H9 (cell line): ENCODE measurements at regions not wholly inside any gene's neighbourhood (a gene's known extent, or its start where the extent isn't known, plus 50 kb on each side); places are given as distances from the start of the nearest gene placed in this dataset.

ENCODE experiments used
- DNase-seq: peaks from one replicate; pipeline ENCODE4 v3.0.0-alpha.2; 2017
- H2AFZ ChIP-seq: one replicate; pipeline ENCODE4 v1.6.1; 2013; ENCODE audit warnings: mild to moderate bottlenecking, low read length, control low read depth, moderate library complexity
- H2AK5ac ChIP-seq: 2 replicates; pipeline ENCODE4 v1.6.1; 2013; ENCODE audit warnings: low read length, control low read depth, mixed read lengths; ENCODE audit not compliant: insufficient read length
- H2BK120ac ChIP-seq: one replicate; pipeline ENCODE4 v1.6.1; 2013; ENCODE audit warnings: low read depth, mild to moderate bottlenecking, low read length, control low read depth, inconsistent platforms; ENCODE audit not compliant: poor library complexity, severe bottlenecking
- H2BK12ac ChIP-seq: 2 replicates; pipeline ENCODE4 v1.6.1; 2013; ENCODE audit warnings: low read length, control low read depth, mixed read lengths, low read depth; ENCODE audit not compliant: insufficient read length
- H2BK15ac ChIP-seq: 2 replicates; pipeline ENCODE4 v1.6.1; 2013; ENCODE audit warnings: low read depth, low read length, control low read depth
- H2BK20ac ChIP-seq: one replicate; pipeline ENCODE4 v1.6.1; 2013; ENCODE audit warnings: low read depth, mild to moderate bottlenecking, low read length, control low read depth, inconsistent platforms; ENCODE audit not compliant: poor library complexity, severe bottlenecking
- H2BK5ac ChIP-seq: 2 replicates; pipeline ENCODE4 v1.6.1; 2013; ENCODE audit warnings: low read length, control low read depth, mixed read lengths; ENCODE audit not compliant: insufficient read length
- H3K14ac ChIP-seq: 2 replicates; pipeline ENCODE4 v1.6.1; 2013; ENCODE audit warnings: low read length, control low read depth; ENCODE audit not compliant: insufficient read depth
- H3K18ac ChIP-seq: 2 replicates; pipeline ENCODE4 v1.6.1; 2013; ENCODE audit warnings: low read depth, mild to moderate bottlenecking, mixed read lengths, low read length, control low read depth; ENCODE audit not compliant: insufficient read length
- H3K23ac ChIP-seq: 2 replicates; pipeline ENCODE4 v1.6.1; 2013; ENCODE audit warnings: low read length, control low read depth, mixed read lengths, low read depth; ENCODE audit not compliant: insufficient read length
- H3K23me2 ChIP-seq: 2 replicates; pipeline ENCODE4 v1.6.1; 2013; ENCODE audit warnings: low read depth, mild to moderate bottlenecking, mixed read lengths, low read length, control low read depth; ENCODE audit not compliant: insufficient read length, poor library complexity, severe bottlenecking
- H3K27ac ChIP-seq: 2 replicates; pipeline ENCODE4 v1.5.1; 2013; ENCODE audit warnings: low read length, control low read depth, mixed read lengths, low read depth; ENCODE audit not compliant: insufficient read length
- H3K27me3 ChIP-seq: 2 replicates; pipeline ENCODE4 v1.6.1; 2013; ENCODE audit warnings: low read length, control low read depth, inconsistent platforms; ENCODE audit not compliant: insufficient read depth
- H3K4ac ChIP-seq: 2 replicates; pipeline ENCODE4 v1.6.1; 2013; ENCODE audit warnings: low read depth, mild to moderate bottlenecking, control low read depth, inconsistent platforms, low read length, moderate library complexity
- H3K4me1 ChIP-seq: 2 replicates; pipeline ENCODE4 v1.6.1; 2013; ENCODE audit warnings: low read length, control low read depth, inconsistent platforms; ENCODE audit not compliant: insufficient read depth
- H3K4me2 ChIP-seq: 2 replicates; pipeline ENCODE4 v1.6.1; 2013; ENCODE audit warnings: low read length, control low read depth, mixed read lengths; ENCODE audit not compliant: insufficient read length, insufficient read depth
- H3K56ac ChIP-seq: 2 replicates; pipeline ENCODE4 v1.6.1; 2013; ENCODE audit warnings: low read depth, mild to moderate bottlenecking, mixed read lengths, low read length, control low read depth; ENCODE audit not compliant: insufficient read length
- H3K79me1 ChIP-seq: 2 replicates; pipeline ENCODE4 v1.6.1; 2013; ENCODE audit warnings: low read depth, mild to moderate bottlenecking, moderate library complexity, low read length, control low read depth, inconsistent platforms; ENCODE audit not compliant: insufficient read depth, poor library complexity, severe bottlenecking
- H3K79me2 ChIP-seq: 2 replicates; pipeline ENCODE4 v1.6.1; 2013; ENCODE audit warnings: low read length, control low read depth, inconsistent platforms; ENCODE audit not compliant: insufficient read depth
- H3K9ac ChIP-seq: 2 replicates; pipeline ENCODE4 v1.6.1; 2013; ENCODE audit warnings: low read length, control low read depth, mixed read lengths; ENCODE audit not compliant: insufficient read length; ENCODE audit errors: extremely low read depth
- H3K9me3 ChIP-seq: one replicate; pipeline ENCODE4 v1.6.1; 2013; ENCODE audit warnings: low read depth, low read length, inconsistent platforms; ENCODE audit not compliant: control insufficient read depth
- H3T11ph ChIP-seq: one replicate; pipeline ENCODE4 v1.6.1; 2013; ENCODE audit warnings: mild to moderate bottlenecking, low read length, control low read depth, inconsistent platforms
- H4K20me1 ChIP-seq: one replicate; pipeline ENCODE4 v1.6.1; 2013; ENCODE audit not compliant: control insufficient read depth, insufficient read length, insufficient read depth
- H4K5ac ChIP-seq: 2 replicates; pipeline ENCODE4 v1.6.1; 2013; ENCODE audit warnings: low read depth, mild to moderate bottlenecking, mixed read lengths, low read length, control low read depth; ENCODE audit not compliant: insufficient read length
- H4K8ac ChIP-seq: replicated peaks from 2 replicates; pipeline ENCODE4 v1.6.1; 2013; ENCODE audit warnings: low read length, control low read depth, mixed read lengths, low read depth; ENCODE audit not compliant: insufficient read length
- H4K91ac ChIP-seq: 2 replicates; pipeline ENCODE4 v1.6.1; 2013; ENCODE audit warnings: low read depth, mild to moderate bottlenecking, moderate library complexity, mixed read lengths, low read length, control low read depth; ENCODE audit not compliant: insufficient read length
- H3K27ac Mint-ChIP-seq, 3 experiments: 2 replicates in 2 of 3; 3 replicates in 1 of 3; pipeline ENCODE4 v1.8.0; 2020 to 2021; ENCODE audit warnings: mixed read lengths in 3 of 3, mild to moderate bottlenecking in 1 of 3, moderate library complexity in 1 of 3
- H3K27me3 Mint-ChIP-seq: 2 replicates; pipeline ENCODE4 v1.8.0; 2021; ENCODE audit warnings: low read depth, mild to moderate bottlenecking, moderate library complexity, mixed read lengths
- H3K36me3 Mint-ChIP-seq, 3 experiments: 2 replicates in 2 of 3; 3 replicates in 1 of 3; pipeline ENCODE4 v1.8.0; 2020 to 2021; ENCODE audit warnings: low read depth in 3 of 3, mixed read lengths in 3 of 3; ENCODE audit not compliant: insufficient read depth in 1 of 3
- H3K4me1 Mint-ChIP-seq, 2 experiments: 2 replicates each; pipeline ENCODE4 v1.8.0; 2020; ENCODE audit warnings: mixed read lengths in 2 of 2
- H3K4me3 Mint-ChIP-seq, 2 experiments: 2 replicates in 1 of 2; 3 replicates in 1 of 2; pipeline ENCODE4 v1.8.0; 2020 to 2021; ENCODE audit warnings: mild to moderate bottlenecking in 2 of 2, mixed read lengths in 2 of 2, moderate library complexity in 1 of 2
- H3K9me3 Mint-ChIP-seq, 2 experiments: 2 replicates in 1 of 2; 3 replicates in 1 of 2; pipeline ENCODE4 v1.8.0; 2020; ENCODE audit warnings: mild to moderate bottlenecking in 2 of 2, mixed read lengths in 2 of 2, moderate library complexity in 1 of 2
- CTCF ChIP-seq: fragments of 200-600 bp; sonication (generic); conservative IDR thresholded peaks from 3 replicates; pipeline ENCODE4 v1.8.0; 2021; ENCODE audit warnings: antibody characterized with exemption, mild to moderate bottlenecking
- whole genome bisulfite sequencing: extraction: QIAGEN DNeasy Blood & Tissue Kit; methylation state at CpG from one replicate; pipeline ENCODE4 v1.1.7; 2013; ENCODE audit warnings: missing lambda C conversion rate, low lambda C conversion rate, mixed read lengths; ENCODE audit not compliant: insufficient read length; ENCODE audit errors: extremely low coverage; 5-methylcytosine and 5-hydroxymethylcytosine counted together

DNA sequence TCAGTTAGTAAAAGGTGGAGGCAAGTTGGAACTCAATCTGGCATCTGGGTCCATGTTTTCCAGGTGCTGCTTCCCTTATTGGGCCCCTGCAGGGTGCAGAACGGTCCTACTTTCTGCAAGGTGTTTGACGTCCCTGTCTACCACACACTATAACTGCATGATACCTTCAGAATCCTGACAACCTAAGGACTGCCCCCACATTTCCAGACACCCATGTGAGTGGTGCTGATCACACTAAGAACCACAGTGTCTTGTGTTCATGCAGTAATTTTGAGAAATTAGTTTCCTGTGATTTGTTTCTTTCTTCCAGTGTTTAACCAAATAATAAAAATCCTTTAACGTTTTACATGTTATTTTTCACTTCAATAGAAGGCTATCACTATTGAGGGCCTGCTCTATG is 121.1 kb upstream of the MDM1 start:
- DNase-seq, result no peak
- Histone ChIP-seq H3K79me1 (no peaks in the 10 kb centered on the region), H2BK12ac (no peak overlapping the region), H4K5ac (no peak overlapping the region), H3K56ac (no peak overlapping the region), H3K4me2 (no peak overlapping the region), H3K27ac (no peak overlapping the region), H2AK5ac (no peak overlapping the region), H4K91ac (no peak overlapping the region), H2BK120ac (no peak overlapping the region), H3K79me2 (no peaks in the 10 kb centered on the region), H3K14ac (no peak overlapping the region), H3K4ac (no peak overlapping the region), H3K23ac (no peak overlapping the region), H3K9me3 (no peaks in the 10 kb centered on the region), H3K9ac (no peak overlapping the region), H4K20me1 (no peaks in the 10 kb centered on the region), H2AFZ (no peak overlapping the region), H3T11ph (no peak overlapping the region), H2BK15ac (no peak overlapping the region), H3K18ac (no peak overlapping the region), H3K4me1 (peaks cover 12% of the 10 kb centered on the region; the same call in 1 of the 2 replicates), H3K23me2 (no peaks in the 10 kb centered on the region), H2BK20ac (no peak overlapping the region), H3K27me3 (no peaks in the 10 kb centered on the region), H4K8ac (no peak overlapping the region), H2BK5ac (no peak overlapping the region)
- Mint-ChIP-seq H3K36me3 (peaks cover 0 to 7% (median 4%) of the 10 kb centered on the region in 3 experiments; a peak in 2 of 7 replicates), H3K27ac (no peak overlapping the region), H3K27me3 (no peaks in the 10 kb centered on the region), H3K4me3 (no peak overlapping the region), H3K9me3 (peaks cover 0 to 4% of the 10 kb centered on the region in 2 experiments; a peak in 2 of 5 replicates), H3K4me1 (peaks cover 19 to 32% of the 10 kb centered on the region in 2 experiments)
- TF ChIP-seq CTCF, result no peak
- WGBS, result no CpG with 5 or more reads among the region's 3 CpGs
